HG03280 (cell line): ENCODE measurements at regions not wholly inside any gene's neighbourhood (a gene's known extent, or its start where the extent isn't known, plus 50 kb on each side); places are given as distances from the start of the nearest gene placed in this dataset.
"Not testable (repeated sequence)": the region's sequence is repeated elsewhere in the genome, so short reads cannot be mapped to it uniquely, and the experiment has no call there.

Source experiments
- ATAC-seq: cut with Tn5 transposase; IDR thresholded peaks from one replicate; pipeline ENCODE4 v1.9.1; 2021; ENCODE audit warnings: mild to moderate bottlenecking, moderate library complexity; ENCODE audit not compliant: unreplicated experiment

DNA sequence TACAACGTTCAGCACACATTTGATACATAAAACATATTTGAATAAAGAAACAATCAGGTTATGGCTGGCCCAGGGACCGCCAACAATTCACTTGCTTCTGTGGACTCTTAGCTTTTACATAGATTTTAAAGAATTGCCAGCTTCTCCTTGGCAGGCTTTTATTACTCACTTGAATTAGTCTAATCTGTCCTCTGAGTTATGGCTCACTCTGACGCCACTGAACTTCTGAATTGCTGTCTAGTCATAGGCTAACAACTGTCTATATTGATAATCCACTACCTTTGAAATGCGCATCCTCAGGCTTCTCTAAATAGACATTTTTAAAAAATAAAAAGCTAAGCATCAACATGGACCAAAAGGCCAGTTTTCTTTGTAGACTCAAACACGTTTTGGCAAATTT is 317.4 kb upstream of the SGCD start:
- ATAC-seq, result no peak

- ATAC-seq, result no peak
Observed at GRCh38 chr5:156015137-156015536, 311.8 kb upstream of the SGCD start.

GRCh38 chr5:156019130-156019529 is 307.8 kb upstream of the SGCD start:
- no peak for ATAC-seq

- ATAC-seq, result no peak
Observed at GRCh38 chr5:156019571-156020180, 307.3 kb upstream of the SGCD start.

DNA sequence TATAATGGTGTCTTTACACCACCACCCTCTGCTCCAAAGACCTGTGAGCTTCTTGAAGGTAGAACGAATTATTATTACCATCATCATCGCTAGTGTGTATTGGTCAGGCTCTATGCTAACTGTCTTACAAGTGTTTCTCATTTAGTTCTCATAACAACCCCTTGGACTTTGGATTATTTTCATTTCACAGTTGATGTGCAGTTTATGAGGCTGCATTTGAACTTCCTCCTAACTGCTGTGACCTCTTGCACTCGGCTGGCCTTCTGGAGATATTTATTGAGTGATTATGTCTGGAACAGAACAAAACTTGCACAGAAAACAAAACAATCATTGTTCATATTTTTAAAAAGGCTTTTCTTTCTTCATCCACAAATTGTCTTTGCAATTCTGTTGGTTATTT is 306.3 kb upstream of the SGCD start:
- no peak for ATAC-seq

DNA sequence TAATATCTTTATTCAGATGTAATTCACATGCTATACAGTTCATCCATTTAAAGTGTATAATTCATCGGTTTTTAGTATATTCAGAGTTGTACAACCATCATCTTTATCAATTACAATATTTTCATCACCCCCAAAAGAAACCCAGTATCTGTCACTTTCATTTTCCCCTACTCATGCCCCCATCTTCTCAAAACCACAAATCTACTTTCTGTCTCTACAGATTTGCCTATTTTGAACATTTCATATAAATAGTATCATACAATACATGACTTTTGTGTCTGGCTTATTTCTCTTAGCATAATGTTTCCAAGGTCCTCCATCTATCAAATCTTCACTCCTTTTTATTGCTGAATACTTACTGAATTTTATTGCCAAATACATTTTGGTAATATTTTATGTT is 305.1 kb upstream of the SGCD start:
- ATAC-seq, result no peak

GRCh38 chr5:156025656-156026055 is 301.3 kb upstream of the SGCD start:
- ATAC-seq, result no peak

DNA sequence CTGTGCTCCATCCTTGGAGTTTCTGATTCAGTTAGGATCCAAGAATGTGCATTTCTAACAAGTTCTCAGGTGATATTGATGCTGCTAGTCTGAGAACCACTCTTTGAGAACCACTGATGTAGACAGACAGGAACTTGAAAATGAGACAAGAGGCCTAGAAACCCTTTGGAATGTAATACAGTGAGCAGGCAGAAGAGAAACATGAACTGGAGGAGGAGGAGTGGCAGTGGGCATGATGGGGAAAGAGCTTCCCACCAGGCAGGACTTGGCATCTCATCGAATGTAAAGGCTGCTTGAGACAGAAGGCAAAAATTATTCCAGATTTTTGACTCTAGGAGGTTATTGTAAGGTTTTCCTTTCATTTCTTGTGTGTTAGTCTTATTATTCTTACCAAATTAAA is 295.8 kb upstream of the SGCD start:
- ATAC-seq, result no peak

DNA sequence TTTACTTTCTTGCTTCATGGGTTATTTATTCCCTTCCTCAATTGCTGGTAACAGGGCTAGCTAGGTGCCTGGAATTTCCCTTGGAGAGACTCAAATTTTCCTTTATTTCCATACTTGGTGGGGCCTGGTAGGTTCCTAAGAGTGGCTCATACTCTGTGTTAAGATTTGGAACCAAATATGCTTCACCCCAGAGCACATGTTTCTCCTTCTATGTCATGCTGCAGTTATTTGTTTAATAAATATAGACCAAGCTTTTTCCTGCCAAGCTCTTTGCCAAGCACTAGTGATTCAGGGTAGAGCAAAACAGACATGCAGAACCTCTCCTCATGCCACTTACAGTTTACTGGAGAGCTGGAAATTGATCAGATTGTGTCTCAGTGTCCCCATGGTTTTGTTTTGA is 290.3 kb upstream of the SGCD start:
- no peak for ATAC-seq

- ATAC-seq, result no peak
Observed at GRCh38 chr5:156037151-156037909, 289.6 kb upstream of the SGCD start.

DNA sequence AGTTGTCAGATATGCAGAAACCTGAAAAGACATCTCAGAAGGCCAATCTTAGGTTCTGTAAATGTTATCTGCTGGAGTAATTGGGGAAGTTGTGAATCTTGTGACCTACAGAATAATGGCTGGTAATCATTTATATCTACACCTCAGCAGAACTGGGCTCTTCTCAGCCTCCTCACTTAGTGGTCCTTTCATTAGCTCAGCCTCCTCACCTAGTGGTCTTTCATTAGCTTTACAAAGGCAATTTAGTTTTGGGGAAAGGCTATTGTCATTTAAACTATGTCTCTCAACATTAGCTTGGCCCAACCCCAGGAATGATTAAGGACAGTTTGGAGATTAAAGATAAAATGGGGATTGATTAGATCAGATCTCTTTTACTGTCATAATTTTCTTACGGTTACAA is 284.2 kb upstream of the SGCD start:
- no peak for ATAC-seq

- no peak for ATAC-seq
Observed at GRCh38 chr5:156043351-156043750, 283.6 kb upstream of the SGCD start.

GRCh38 chr5:156051972-156052371 is 275.0 kb upstream of the SGCD start:
- no peak for ATAC-seq

DNA sequence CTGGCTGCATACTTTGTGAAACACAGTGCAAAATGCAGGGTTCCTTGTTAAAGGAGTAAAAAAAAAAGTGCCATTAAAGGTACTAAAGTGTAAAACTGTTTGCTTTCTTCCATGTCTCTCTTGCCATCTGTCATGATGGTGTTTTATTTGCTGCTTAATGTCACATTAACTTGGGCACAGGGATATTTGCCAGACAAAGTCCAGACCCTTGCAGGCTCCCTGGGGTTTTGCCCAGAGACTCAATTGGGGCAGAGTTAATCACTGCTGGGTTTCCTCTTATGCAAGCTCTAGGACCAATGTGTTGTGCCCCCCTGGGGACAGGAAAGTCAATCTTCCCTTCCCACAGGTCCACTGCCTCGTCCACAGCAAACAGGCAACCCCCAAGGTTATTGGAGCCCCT is 274.3 kb upstream of the SGCD start:
- ATAC-seq, result no peak

DNA sequence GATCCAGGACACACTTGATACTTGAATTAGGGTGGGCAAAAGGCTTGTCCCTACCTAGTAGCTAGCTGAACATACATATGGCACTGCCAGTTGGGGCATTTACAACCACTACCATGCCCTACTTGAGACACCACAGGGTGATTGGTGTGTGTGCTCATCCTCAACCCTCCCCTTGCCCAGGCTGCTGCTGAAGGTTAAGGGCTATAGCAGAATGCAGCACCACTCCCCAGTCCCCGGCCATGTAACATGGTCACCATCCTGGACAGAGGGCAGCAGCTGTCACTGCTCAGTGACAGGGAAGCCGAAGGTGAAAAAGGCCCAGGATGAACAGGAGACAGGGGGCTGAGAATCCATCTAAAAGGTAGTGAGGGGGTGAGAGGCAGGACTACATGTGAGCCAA is 273.9 kb upstream of the SGCD start:
- no peak for ATAC-seq

GRCh38 chr5:156076912-156077311 is 250.1 kb upstream of the SGCD start:
- no peak for ATAC-seq

GRCh38 chr5:156087577-156088110 is 239.3 kb upstream of the SGCD start:
- ATAC-seq, result no peak

DNA sequence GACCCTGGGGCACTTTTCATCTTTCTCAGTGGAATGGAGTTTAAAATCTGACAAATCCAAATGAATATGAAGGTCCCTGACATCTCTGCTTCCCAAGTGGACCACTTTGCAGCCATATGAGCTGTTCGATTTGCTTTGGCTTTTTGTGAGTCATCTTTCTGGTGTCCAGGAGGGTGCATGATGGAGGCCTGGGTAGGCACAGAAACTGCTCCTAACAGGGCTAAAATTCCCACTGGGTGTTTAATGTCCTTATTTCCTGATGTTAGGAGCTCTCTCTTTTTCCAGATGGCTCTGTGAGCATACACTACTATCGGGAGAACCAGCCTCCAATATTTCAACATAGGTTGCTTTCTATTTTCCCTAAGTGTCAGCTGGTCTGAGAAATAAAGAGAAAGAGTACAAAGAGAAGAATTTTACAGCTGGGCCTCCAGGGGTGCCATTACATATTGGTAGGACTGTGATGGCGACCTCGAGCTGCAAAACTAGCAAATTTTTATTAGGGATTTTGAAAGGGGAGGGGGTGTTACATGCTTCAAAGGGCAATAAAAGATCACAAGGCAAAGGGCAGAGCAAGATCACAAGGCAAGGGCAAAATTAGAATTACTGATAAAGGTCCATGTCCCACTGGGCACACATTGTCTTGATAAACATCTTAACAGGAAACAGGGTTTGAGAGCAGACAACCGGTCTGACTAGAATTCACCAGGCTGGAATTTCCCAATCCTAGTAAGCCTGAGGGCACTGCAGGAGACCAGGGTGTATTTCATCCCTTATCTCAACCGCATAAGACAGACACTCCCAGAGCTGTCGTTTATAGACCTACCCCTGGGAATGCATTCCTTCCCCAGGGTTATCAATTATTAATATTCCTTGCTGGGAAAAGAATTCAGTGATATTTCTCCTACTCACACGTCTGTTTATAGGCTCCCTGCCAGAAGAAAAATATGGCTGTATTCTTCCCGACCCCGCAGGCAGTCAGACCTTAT is 236.7 kb upstream of the SGCD start:
- ATAC-seq, result not testable (repeated sequence)

- ATAC-seq, result no peak
Observed at GRCh38 chr5:156093024-156093423, 233.9 kb upstream of the SGCD start.

DNA sequence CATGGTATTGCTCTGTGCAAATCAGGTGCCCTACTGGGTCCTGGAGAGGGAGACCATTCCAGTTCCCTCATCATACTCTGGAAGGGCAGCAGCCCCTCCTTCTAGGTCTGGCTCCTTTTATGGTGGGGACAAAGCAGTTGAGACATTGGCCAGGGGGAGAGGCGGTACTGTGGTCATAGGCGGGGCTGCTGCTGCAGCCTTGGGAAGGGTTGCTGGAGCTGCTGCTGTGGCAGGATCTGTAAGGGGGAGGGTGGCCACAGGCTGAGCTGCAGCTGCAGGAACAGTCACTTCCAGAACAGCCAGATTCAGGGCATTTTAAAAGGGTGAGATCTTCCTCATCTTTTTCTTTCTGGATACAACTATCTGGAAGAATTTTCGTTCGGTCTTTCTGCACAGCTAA is 233.0 kb upstream of the SGCD start:
- ATAC-seq, result no peak

- ATAC-seq, result no peak
Observed at GRCh38 chr5:156095709-156096241, 231.2 kb upstream of the SGCD start.
